ENCODE measurements at regions not wholly inside any gene's neighbourhood (a gene's known extent, or its start where the extent isn't known, plus 50 kb on each side); places are given as distances from the start of the nearest gene placed in this dataset.

DNA sequence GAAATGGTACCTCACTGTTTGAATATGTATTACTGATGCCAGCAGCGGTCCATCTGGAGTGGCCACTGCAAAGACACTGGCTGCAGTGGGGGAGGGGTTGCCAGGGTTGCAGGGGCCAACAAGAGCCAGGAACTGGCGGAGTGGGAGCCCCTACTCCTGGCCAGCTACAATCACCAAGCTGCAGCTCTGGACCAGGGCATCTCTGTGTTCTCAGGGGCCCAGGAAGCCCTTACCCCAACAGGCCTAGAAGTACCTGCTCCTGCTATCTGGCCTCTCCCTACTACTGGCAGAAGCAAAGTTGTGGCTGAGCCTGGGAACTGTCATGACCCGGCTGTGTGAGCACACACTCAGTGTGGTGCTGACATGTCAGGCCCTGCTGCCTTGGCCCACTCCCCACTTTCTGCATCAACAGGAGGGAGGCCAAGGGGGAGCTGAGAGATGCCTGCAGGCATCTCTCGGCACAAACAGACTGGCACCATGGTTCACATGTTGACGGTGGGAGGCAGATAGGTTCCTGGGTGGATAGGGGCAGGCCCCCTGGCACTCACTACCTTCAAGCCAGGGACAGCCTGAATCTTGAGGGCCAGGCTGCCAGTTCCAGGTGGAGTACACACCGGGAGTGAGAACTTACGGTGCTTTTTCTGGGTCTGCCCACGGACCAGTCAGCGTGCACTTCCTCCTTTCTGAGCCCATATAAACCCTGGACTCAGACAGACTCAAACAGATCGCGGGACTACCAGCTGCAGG is 1188.0 kb downstream of the GRIK2 start:
- Histone ChIP-seq H2AFZ (ENCODE audit: low read depth) (no peak overlapping the region), H3K9ac (no peak overlapping the region), H3K79me2 (ENCODE audit: insufficient read depth, low read depth) (no peaks in the 10 kb centered on the region), H3K4me2 (no peak overlapping the region), H4K20me1 (ENCODE audit: insufficient read depth) (no peaks in the 10 kb centered on the region), H3K27me3 (ENCODE audit: insufficient read depth, low read depth) (no peaks in the 10 kb centered on the region), H3K4me1 (ENCODE audit: low read depth, poor library complexity, severe bottlenecking) (no peaks in the 10 kb centered on the region), H3K36me3 (ENCODE audit: insufficient read depth) (no peaks in the 10 kb centered on the region), H3K4me3 (IDR thresholded peaks at IDR 0.05; ENCODE audit: insufficient read depth, low read depth, low read length) (no peak overlapping the region), H3K27ac (no peak overlapping the region)
- TF ChIP-seq, protein P1, sequence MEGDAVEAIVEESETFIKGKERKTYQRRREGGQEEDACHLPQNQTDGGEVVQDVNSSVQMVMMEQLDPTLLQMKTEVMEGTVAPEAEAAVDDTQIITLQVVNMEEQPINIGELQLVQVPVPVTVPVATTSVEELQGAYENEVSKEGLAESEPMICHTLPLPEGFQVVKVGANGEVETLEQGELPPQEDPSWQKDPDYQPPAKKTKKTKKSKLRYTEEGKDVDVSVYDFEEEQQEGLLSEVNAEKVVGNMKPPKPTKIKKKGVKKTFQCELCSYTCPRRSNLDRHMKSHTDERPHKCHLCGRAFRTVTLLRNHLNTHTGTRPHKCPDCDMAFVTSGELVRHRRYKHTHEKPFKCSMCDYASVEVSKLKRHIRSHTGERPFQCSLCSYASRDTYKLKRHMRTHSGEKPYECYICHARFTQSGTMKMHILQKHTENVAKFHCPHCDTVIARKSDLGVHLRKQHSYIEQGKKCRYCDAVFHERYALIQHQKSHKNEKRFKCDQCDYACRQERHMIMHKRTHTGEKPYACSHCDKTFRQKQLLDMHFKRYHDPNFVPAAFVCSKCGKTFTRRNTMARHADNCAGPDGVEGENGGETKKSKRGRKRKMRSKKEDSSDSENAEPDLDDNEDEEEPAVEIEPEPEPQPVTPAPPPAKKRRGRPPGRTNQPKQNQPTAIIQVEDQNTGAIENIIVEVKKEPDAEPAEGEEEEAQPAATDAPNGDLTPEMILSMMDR (conservative IDR thresholded peaks at IDR 0.05; ENCODE audit: low read depth, low read length) = no peak

DNA sequence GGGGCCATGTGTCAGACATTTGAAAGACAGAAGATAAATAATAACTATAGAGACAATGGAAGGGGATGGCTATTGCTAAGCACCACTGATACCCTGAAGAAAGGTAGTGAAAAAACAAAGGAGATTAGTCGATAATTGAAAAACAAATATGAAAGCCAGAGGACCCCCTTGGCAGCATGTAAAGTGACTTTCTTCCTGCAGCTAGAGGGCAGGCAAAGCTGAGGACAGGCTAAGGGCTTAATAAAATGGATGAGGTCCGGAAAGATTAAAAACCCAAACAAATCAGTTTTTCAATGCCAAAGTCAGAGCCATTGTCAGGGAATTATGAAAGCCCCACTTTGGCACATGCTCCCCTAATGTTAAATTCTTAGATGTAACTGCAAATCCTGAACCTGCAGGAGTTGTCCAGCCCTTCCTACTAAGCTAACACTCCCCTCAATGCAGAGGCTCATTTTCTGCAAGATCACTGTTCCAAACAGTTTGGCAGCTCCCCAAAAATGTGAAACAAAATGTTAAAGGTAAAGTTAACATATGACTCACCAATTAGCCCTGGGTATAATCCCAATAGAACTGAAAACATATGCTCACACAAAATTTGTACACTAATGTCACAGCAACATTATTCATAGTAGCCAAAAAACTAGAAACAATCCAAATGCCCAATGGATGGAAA is 1177.9 kb downstream of the GRIK2 start:
- Histone ChIP-seq H3K27me3 (ENCODE audit: insufficient read depth, low read depth) (no peaks in the 10 kb centered on the region), H3K36me3 (ENCODE audit: insufficient read depth) (no peaks in the 10 kb centered on the region), H3K9ac (no peak overlapping the region), H3K79me2 (ENCODE audit: insufficient read depth, low read depth) (no peaks in the 10 kb centered on the region), H4K20me1 (ENCODE audit: insufficient read depth) (no peaks in the 10 kb centered on the region), H3K27ac (no peak overlapping the region), H3K4me2 (no peak overlapping the region), H3K4me3 (IDR thresholded peaks at IDR 0.05; ENCODE audit: insufficient read depth, low read depth, low read length) (no peak overlapping the region), H2AFZ (ENCODE audit: low read depth) (no peak overlapping the region), H3K4me1 (ENCODE audit: low read depth, poor library complexity, severe bottlenecking) (no peaks in the 10 kb centered on the region)
- TF ChIP-seq, protein P1 (conservative IDR thresholded peaks at IDR 0.05; ENCODE audit: low read depth, low read length) = no peak

- Histone ChIP-seq H3K4me1 (ENCODE audit: low read depth, poor library complexity, severe bottlenecking) (no peaks in the 10 kb centered on the region), H3K27me3 (ENCODE audit: insufficient read depth, low read depth) (no peaks in the 10 kb centered on the region), H3K4me3 (IDR thresholded peaks at IDR 0.05; ENCODE audit: insufficient read depth, low read depth, low read length) (no peak overlapping the region), H2AFZ (ENCODE audit: low read depth) (no peak overlapping the region), H3K36me3 (ENCODE audit: insufficient read depth) (no peaks in the 10 kb centered on the region), H3K27ac (no peak overlapping the region), H3K9ac (no peak overlapping the region), H3K79me2 (ENCODE audit: insufficient read depth, low read depth) (no peaks in the 10 kb centered on the region), H3K4me2 (no peak overlapping the region), H4K20me1 (ENCODE audit: insufficient read depth) (no peaks in the 10 kb centered on the region)
- TF ChIP-seq, protein P1 (conservative IDR thresholded peaks at IDR 0.05; ENCODE audit: low read depth, low read length) = no peak
These were observed 1169.2 kb downstream of the GRIK2 start for GRCh38 chr6:102562713-102563112.

DNA sequence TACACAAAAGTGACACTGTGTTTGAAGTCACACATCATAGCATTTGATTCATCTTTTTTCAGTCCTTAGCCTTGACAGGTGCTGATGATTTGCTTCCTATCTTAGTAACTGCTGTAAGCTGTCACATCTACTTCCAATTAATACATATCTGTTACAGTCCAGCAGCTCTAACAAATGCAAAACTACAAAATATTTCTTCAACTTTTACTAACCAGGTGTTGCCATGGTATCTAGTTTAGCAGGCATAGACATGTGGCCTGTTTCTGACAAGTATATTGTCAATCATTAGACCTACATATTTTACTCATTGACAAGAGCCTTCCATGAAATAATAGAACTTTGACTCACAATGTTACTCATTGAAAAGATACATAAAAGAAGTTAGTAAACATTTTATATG is 1159.7 kb downstream of the GRIK2 start:
- no peak overlapping the region for H2AFZ ChIP-seq (ENCODE audit: low read depth)
- TF ChIP-seq, protein P1 (conservative IDR thresholded peaks at IDR 0.05; ENCODE audit: low read depth, low read length) = no peak
- no peak overlapping the region for H3K9ac ChIP-seq
- H3K4me1 ChIP-seq (ENCODE audit: low read depth, poor library complexity, severe bottlenecking) = no peaks in the 10 kb centered on the region
- no peak overlapping the region for H3K4me2 ChIP-seq
- no peak overlapping the region for H3K27ac ChIP-seq
- H4K20me1 ChIP-seq (ENCODE audit: insufficient read depth) = no peaks in the 10 kb centered on the region
- H3K27me3 ChIP-seq (ENCODE audit: insufficient read depth, low read depth) = no peaks in the 10 kb centered on the region
- no peaks in the 10 kb centered on the region for H3K36me3 ChIP-seq (ENCODE audit: insufficient read depth)
- no peaks in the 10 kb centered on the region for H3K79me2 ChIP-seq (ENCODE audit: insufficient read depth, low read depth)
- H3K4me3 ChIP-seq (IDR thresholded peaks at IDR 0.05; ENCODE audit: insufficient read depth, low read depth, low read length) = no peak overlapping the region
